Activated naive CD8-positive, alpha-beta T cell treated with anti-CD3 and anti-CD28 coated beads, Interleukin-2, amount 10 ng/mL, durations not matched to agents 7 days and 5 days (primary cell): ENCODE measurements at regions not wholly inside any gene's neighbourhood (a gene's known extent, or its start where the extent isn't known, plus 50 kb on each side); places are given as distances from the start of the nearest gene placed in this dataset.

Experiments
- ATAC-seq: fragments of 150-1000 bp; cut with Tn5 transposase; one replicate; pipeline ENCODE4 v1.10.0; 2021; ENCODE audit warnings: low read depth, moderate library complexity
- POLR2A ChIA-PET: fragments of 350-600 bp; sonication (Branson Sonifier 250); formaldehyde crosslinking; loops from one replicate; lab custom pipeline; 2021; ENCODE audit warnings: antibody characterized with exemption; lab: Charles Lee
- DNase-seq: peaks from one replicate; pipeline ENCODE4 v3.0.0; 2021
- H3K27ac Mint-ChIP-seq: one replicate; pipeline ENCODE4 v1.8.0; 2022; ENCODE audit warnings: mild to moderate bottlenecking, mixed read lengths
- H3K27me3 Mint-ChIP-seq: one replicate; pipeline ENCODE4 v1.8.0; 2022; ENCODE audit warnings: mild to moderate bottlenecking, moderate library complexity, mixed read lengths
- H3K36me3 Mint-ChIP-seq: one replicate; pipeline ENCODE4 v1.8.0; 2021; ENCODE audit warnings: mild to moderate bottlenecking, mixed read lengths
- H3K4me1 Mint-ChIP-seq: one replicate; pipeline ENCODE4 v1.8.0; 2021; ENCODE audit warnings: mixed read lengths
- H3K4me3 Mint-ChIP-seq: one replicate; pipeline ENCODE4 v1.8.0; 2022; ENCODE audit warnings: mild to moderate bottlenecking, moderate library complexity, mixed read lengths
- H3K9me3 Mint-ChIP-seq: one replicate; pipeline ENCODE4 v1.8.0; 2021; ENCODE audit warnings: mixed read lengths

DNA sequence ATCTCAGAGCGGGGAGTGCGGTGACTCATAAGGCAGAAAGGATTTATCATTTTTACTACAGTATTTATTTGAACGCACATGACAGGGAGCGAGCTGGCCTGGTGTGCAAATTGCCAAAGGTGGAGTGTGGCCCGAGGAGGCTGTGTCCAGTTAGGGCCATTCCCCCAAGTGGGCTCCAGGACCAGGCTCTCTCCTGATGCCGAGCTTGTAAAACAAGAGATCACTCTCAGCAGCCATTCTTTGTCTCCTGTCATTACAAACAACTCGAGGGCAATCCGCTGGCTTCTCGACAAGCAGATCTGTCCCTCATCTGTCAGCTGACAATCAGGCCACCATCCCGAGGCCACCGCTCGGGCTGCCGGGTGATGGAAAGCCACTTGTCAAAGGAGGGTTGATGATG is 418.9 kb downstream of the ZNF536 start:
- no peak for DNase-seq
- Mint-ChIP-seq H3K36me3 (no peaks in the 10 kb centered on the region), H3K27ac (no peak overlapping the region), H3K27me3 (peaks cover 2% of the 10 kb centered on the region), H3K4me3 (no peak overlapping the region), H3K4me1 (no peaks in the 10 kb centered on the region), H3K9me3 (no peaks in the 10 kb centered on the region)
- ATAC-seq, result no peak
- POLR2A ChIA-PET, result no interaction called here

DNA sequence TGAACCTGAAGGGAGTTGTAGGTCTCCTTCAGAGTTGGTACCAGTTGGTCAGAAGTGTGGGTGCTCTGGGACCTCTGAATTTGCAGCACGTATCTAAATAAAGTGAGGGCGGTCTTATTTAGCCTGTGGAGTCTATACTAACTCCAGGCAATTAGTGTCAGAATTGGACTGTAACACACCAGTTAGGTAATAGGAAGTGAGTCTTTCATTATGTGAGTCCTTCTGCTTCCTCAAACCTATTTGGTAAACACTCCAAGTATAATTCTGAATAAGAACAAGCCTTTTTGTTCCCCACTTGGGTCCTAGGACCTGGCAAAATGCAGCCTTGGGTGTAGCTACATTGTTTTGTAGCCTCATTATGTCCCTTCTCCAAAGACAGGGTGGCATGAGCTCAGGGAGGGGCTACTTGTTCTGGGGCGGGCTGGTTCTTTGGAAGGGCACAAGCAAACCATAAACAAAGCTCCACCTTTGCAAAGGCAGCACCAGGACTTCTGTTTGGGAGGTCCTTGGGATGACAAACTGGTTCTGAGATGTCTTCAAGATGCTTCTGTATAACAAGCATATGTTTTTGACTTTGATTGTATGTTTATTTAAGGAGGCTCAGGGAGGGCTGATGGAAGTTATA is 418.0 kb downstream of the ZNF536 start:
- ATAC-seq (no peak), DNase-seq (no peak)
- Mint-ChIP-seq H3K27me3 (peaks cover under 1% of the 10 kb centered on the region), H3K36me3 (no peaks in the 10 kb centered on the region), H3K27ac (no peak overlapping the region), H3K9me3 (no peaks in the 10 kb centered on the region), H3K4me1 (no peaks in the 10 kb centered on the region), H3K4me3 (no peak overlapping the region)
- POLR2A ChIA-PET, result interaction anchor here (0.5 kb wide), 1 partner anchor 495 kb away, joined by 3 read pairs; no protein-coding TSS in a partner anchor

DNA sequence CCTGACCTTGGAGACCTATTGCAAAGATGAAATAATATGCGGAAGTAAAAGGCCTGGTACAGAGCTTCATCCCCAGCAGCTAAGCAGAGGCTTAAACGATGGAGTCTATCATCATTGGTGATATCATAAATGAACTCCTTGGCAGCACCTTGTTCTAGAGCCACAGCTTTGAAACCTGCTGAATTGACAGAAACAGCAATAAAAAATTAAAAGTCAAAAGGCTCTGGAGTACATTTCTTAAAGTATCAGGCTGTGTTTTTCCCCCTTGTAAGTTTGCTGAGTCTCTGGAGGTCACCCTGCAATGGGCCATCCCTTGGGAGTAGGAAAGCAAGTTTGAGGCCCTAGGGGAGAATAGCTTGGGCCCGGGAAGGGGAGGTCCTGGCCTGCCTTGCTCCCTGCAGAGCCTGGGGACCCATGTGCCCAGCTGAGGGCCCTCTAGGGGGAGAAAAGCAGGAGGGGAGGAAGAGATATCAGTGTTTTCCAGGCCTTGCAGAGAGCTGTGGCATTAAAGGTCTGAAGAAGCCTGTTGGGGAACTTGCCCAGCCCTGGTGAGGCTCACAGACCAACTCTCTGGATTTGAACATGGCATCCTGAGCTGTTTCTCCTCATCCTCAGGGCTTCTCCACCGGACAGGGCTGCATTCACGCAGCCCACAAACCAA is 416.1 kb downstream of the ZNF536 start:
- Mint-ChIP-seq H3K4me3 (no peak overlapping the region), H3K27me3 (no peaks in the 10 kb centered on the region), H3K4me1 (no peaks in the 10 kb centered on the region), H3K9me3 (no peaks in the 10 kb centered on the region), H3K27ac (no peak overlapping the region), H3K36me3 (no peaks in the 10 kb centered on the region)
- POLR2A ChIA-PET, result no interaction called here
- DNase-seq (no peak), ATAC-seq (no peak)

DNA sequence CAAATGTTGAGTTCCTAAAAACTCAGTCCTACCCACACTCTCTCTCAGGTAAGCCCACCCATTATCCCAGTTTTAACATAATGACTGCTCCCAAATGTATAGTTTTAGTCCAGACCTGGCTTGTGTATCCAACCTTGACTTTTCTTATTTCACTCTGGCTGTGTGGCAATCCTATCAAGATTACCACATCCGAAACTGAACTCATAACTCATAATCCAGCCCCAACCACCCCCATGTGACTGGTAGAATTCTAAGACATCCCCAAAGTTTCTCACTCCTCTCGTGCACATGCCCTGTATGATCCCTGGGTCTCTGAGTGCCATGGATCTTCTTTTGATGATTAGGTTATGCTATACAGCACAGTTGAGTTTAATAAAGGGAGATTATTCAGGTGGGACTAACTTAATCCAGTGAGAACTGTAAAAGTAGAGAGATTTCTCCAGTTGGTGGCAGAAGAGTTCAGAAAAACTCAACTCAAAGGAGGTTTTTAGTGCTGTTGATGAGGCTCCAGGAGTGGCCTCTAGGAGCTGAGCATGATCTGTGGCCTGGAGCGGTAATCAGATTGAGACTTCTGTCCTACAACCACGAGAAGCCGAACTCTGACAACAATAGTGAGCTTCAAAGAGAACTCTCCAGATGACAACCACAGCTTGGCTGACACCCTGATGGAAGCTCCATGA is 413.4 kb downstream of the ZNF536 start:
- no peak overlapping the region for H3K27ac Mint-ChIP-seq
- no peaks in the 10 kb centered on the region for H3K9me3 Mint-ChIP-seq
- H3K36me3 Mint-ChIP-seq, result no peaks in the 10 kb centered on the region
- no peak overlapping the region for H3K4me3 Mint-ChIP-seq
- DNase-seq (no peak), ATAC-seq (no peak)
- POLR2A ChIA-PET, result no interaction called here
- H3K27me3 Mint-ChIP-seq, result no peaks in the 10 kb centered on the region
- H3K4me1 Mint-ChIP-seq, result no peaks in the 10 kb centered on the region

DNA sequence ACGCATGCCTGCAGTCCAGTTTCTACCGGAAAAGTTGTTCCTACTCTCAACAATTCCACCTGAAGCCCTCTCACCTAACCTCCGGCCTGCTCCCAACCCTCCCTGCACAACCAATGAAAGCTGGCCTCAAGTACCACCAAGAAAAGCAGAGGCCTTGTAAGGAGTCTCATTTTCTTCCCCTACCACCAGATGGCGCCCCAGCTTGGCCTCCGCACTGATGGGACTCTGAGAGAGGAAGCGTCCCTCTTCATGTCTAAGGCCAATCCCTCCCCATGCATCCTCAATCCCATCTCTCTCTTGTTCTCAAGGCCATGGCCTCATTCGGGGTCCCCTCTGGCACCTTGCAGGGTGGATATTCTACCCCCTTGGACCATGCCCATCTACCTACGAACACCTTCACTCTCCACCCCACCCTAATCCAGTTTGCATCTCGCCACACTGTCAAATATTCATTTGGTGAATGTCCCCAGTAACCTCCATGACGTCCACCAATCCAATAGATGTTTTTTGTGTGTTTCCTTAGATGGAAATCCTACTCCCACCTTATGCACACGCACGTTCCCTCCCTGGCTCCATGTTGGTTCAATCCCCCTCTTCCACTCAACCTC is 412.8 kb downstream of the ZNF536 start:
- Mint-ChIP-seq H3K27ac (no peak overlapping the region), H3K4me1 (no peaks in the 10 kb centered on the region), H3K36me3 (no peaks in the 10 kb centered on the region), H3K4me3 (no peak overlapping the region), H3K9me3 (no peaks in the 10 kb centered on the region), H3K27me3 (no peaks in the 10 kb centered on the region)
- ATAC-seq (peak; percentile 42), DNase-seq (peak; percentile 69)
- POLR2A ChIA-PET, result no interaction called here

DNA sequence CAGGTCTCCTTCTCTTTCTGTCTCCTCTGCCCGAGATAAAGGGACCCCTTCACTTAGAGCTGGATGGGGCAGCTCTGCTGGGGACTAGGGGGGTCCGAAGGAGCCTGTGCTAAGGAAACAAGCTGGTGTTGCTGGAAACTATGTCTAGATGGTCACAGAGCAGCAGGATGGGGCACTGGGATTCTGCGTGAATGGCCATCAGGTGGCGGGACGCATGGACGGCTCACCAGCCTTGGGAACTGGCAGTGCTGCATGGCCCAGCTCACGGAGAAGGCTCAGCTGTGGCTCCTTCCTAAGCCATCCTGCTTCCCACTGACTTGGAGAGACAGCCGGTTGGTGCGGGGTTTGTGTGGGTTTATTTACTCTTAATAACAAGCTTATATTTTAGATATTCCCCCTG is 411.8 kb downstream of the ZNF536 start:
- Mint-ChIP-seq H3K4me3 (no peak overlapping the region), H3K27ac (no peak overlapping the region), H3K36me3 (no peaks in the 10 kb centered on the region), H3K4me1 (no peaks in the 10 kb centered on the region), H3K27me3 (no peaks in the 10 kb centered on the region), H3K9me3 (no peaks in the 10 kb centered on the region)
- POLR2A ChIA-PET, result no interaction called here
- DNase-seq (no peak), ATAC-seq (no peak)

DNA sequence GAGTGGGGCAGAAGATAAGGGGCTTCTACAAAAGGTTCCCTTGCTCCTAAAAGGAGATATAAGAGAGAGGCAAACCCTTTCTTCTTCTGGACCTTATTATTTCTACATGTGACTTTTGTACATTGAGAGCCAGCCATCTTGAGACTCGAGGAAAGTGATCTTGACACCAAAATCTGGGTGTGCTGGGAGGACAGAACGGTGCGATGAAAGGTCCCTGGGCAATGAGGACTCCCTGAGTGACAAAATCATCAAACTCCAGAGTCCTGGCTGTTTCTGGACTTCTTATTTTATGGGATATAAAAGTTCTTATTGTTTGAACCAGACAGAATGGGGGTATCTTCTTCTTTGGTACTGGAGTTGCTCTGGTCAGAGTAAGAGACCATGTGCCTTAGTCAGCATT is 411.0 kb downstream of the ZNF536 start:
- Mint-ChIP-seq H3K27ac (no peak overlapping the region), H3K9me3 (no peaks in the 10 kb centered on the region), H3K4me1 (no peaks in the 10 kb centered on the region), H3K4me3 (no peak overlapping the region), H3K27me3 (no peaks in the 10 kb centered on the region), H3K36me3 (no peaks in the 10 kb centered on the region)
- DNase-seq (no peak), ATAC-seq (no peak)
- POLR2A ChIA-PET, result no interaction called here

DNA sequence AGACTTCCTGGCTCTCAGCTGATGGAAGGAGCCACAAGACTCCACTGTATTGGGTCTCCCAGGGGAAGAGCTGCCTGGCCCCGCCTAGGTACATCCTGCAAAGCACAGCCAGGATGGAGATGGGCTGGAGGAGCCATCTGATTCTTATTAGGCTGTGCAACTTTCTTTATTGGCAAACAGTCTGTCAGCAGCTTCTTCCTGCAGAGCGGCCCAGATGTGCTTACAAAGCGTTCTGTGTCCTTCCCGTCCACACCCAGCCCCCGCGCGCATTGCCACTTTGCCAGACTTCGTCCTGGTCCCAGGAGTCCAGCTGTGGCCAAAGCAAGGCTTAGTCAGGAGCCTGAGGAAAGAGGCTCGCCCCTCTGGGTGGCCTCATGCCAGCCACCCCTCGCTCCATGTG is 409.3 kb downstream of the ZNF536 start:
- DNase-seq (no peak), ATAC-seq (no peak)
- no peak overlapping the region for H3K4me3 Mint-ChIP-seq
- H3K27me3 Mint-ChIP-seq, result no peaks in the 10 kb centered on the region
- H3K36me3 Mint-ChIP-seq, result no peaks in the 10 kb centered on the region
- no peaks in the 10 kb centered on the region for H3K4me1 Mint-ChIP-seq
- no peaks in the 10 kb centered on the region for H3K9me3 Mint-ChIP-seq
- no peak overlapping the region for H3K27ac Mint-ChIP-seq
- POLR2A ChIA-PET, result no interaction called here

DNA sequence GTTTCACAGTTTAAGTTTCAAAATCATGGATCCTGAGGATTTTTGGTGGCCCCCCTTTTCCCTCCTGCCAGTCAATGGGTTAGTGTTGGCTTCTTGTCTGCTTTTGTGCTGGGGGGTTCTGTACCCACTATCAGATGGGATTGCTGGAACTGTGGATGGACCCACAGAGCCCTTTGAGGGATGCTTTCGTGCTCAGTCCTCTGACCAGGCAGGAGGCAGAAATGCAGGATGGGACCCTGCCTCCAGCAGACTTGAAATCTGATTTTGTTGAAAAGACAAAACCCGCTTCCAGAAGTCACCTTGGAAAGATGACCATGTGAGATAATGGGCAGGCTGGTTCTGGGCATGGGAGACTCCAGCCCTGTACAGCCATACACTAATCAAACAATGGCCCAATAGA is 408.9 kb downstream of the ZNF536 start:
- Mint-ChIP-seq H3K27ac (no peak overlapping the region), H3K9me3 (no peaks in the 10 kb centered on the region), H3K27me3 (no peaks in the 10 kb centered on the region), H3K4me1 (no peaks in the 10 kb centered on the region), H3K4me3 (no peak overlapping the region), H3K36me3 (no peaks in the 10 kb centered on the region)
- POLR2A ChIA-PET, result no interaction called here
- no peak for ATAC-seq
- DNase-seq, result no peak

DNA sequence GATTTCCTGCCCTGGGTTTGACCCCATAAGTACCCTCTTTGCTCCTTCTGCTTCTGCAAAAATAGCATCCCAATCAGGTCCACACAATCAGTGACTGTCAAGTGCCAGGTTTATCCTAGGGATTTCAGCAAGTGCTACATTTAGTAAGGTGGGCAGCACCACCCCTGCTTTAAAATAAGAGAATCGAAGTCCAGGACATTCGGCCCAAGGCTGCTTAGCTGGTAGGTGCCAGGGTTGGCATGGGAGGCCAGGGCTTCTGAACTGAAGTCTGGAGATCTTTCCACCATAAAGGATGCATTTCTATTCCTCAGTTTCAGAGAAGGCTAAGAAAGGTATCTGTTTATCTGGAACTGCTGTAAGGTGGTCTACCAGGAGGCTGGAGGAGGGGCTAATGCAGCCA is 408.3 kb downstream of the ZNF536 start:
- POLR2A ChIA-PET, result no interaction called here
- H3K4me1 Mint-ChIP-seq, result no peaks in the 10 kb centered on the region
- no peaks in the 10 kb centered on the region for H3K9me3 Mint-ChIP-seq
- H3K36me3 Mint-ChIP-seq, result no peaks in the 10 kb centered on the region
- no peaks in the 10 kb centered on the region for H3K27me3 Mint-ChIP-seq
- no peak for ATAC-seq
- no peak overlapping the region for H3K27ac Mint-ChIP-seq
- no peak for DNase-seq
- no peak overlapping the region for H3K4me3 Mint-ChIP-seq

DNA sequence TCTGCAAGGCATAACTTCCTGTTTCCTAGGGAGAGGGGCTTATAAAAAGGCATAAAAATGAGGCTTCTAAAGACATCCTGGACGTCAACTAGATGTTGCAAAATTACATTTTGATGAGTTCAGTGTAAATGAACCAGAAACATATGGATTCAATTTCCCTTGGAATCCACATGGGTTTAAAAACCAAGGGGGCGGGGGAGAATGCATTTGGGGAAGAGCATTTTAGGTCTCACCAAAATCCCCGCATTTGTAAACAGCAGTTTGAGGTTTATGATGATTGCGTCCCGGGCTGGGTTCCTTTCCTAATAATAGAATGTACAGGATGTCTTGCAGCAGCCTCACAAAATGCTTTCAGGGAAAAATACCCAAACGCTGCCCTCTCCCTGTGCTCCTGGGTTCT is 407.8 kb downstream of the ZNF536 start:
- Mint-ChIP-seq H3K4me1 (no peaks in the 10 kb centered on the region), H3K36me3 (no peaks in the 10 kb centered on the region), H3K9me3 (no peaks in the 10 kb centered on the region), H3K27me3 (no peaks in the 10 kb centered on the region), H3K27ac (no peak overlapping the region), H3K4me3 (no peak overlapping the region)
- POLR2A ChIA-PET, result no interaction called here
- ATAC-seq (no peak), DNase-seq (no peak)

DNA sequence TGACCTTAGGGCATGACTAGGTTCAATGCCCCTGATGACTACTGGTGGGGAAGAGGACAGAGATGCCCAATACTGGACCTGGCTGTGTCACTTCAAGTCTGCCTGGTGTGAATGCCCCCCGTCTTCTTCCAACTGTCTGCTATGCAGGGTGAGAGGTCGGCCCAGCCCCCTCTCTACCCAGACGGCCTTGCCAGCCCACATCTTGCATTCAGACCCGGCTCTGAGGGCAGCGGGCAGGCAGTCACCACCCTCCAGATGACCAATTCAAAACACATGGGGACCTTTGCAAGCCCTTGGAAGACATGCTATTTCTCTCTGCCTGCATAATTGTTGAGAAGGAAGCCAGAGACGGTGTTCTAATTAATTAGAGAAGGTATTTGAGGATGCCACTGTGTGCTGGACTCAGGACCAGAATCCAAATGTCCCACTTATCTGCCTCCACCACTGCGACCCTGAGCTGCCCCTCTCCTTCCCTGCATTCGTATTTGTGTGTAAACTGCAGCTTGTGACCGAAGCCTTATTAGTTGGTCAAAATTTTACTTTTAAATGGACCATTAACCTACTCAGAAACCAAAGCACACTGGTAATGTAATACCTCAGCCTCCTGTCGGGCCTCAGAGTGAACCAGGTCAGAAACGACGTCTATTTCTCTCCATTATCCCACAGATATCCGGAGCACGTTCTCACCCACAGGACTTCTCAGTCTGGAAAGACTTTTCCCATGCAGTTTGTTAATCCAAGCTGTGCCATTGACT is 407.0 kb downstream of the ZNF536 start:
- H3K9me3 Mint-ChIP-seq, result no peaks in the 10 kb centered on the region
- no peaks in the 10 kb centered on the region for H3K4me1 Mint-ChIP-seq
- H3K27me3 Mint-ChIP-seq, result no peaks in the 10 kb centered on the region
- POLR2A ChIA-PET, result no interaction called here
- ATAC-seq (no peak), DNase-seq (no peak)
- H3K36me3 Mint-ChIP-seq, result no peaks in the 10 kb centered on the region
- no peak overlapping the region for H3K27ac Mint-ChIP-seq
- H3K4me3 Mint-ChIP-seq, result no peak overlapping the region

DNA sequence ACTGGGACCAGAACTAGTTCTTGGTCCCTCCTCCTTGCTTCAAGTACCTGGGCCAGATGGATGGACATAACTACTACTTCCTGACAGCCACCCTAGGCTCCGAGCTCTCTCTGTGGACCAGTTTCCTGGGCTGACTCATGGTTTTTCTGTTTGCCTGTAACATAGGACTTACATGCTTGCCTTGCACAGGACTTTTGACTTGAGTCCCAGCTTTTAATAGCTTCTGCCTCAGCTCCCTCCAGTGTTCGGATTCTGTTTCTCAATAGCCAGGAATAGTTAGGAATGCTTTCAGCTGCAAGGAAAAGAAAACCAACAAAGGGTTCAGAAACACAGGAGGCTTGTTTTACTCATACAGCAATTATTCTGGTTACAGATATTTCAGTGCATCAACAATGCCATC is 405.9 kb downstream of the ZNF536 start:
- Mint-ChIP-seq H3K27ac (no peak overlapping the region), H3K9me3 (peaks cover 3% of the 10 kb centered on the region), H3K27me3 (no peaks in the 10 kb centered on the region), H3K4me3 (no peak overlapping the region), H3K36me3 (no peaks in the 10 kb centered on the region), H3K4me1 (no peaks in the 10 kb centered on the region)
- POLR2A ChIA-PET, result no interaction called here
- no peak for DNase-seq
- ATAC-seq, result no peak
